GM19240 (cell line): ENCODE measurements at regions not wholly inside any gene's neighbourhood (a gene's known extent, or its start where the extent isn't known, plus 50 kb on each side); places are given as distances from the start of the nearest gene placed in this dataset.
"Not testable (repeated sequence)": the region's sequence is repeated elsewhere in the genome, so short reads cannot be mapped to it uniquely, and the experiment has no call there.

Experiments used
- DNase-seq: peaks from one replicate; pipeline ENCODE4 v3.0.0; 2011; ENCODE audit warnings: low spot score; ENCODE audit not compliant: insufficient read length

DNA sequence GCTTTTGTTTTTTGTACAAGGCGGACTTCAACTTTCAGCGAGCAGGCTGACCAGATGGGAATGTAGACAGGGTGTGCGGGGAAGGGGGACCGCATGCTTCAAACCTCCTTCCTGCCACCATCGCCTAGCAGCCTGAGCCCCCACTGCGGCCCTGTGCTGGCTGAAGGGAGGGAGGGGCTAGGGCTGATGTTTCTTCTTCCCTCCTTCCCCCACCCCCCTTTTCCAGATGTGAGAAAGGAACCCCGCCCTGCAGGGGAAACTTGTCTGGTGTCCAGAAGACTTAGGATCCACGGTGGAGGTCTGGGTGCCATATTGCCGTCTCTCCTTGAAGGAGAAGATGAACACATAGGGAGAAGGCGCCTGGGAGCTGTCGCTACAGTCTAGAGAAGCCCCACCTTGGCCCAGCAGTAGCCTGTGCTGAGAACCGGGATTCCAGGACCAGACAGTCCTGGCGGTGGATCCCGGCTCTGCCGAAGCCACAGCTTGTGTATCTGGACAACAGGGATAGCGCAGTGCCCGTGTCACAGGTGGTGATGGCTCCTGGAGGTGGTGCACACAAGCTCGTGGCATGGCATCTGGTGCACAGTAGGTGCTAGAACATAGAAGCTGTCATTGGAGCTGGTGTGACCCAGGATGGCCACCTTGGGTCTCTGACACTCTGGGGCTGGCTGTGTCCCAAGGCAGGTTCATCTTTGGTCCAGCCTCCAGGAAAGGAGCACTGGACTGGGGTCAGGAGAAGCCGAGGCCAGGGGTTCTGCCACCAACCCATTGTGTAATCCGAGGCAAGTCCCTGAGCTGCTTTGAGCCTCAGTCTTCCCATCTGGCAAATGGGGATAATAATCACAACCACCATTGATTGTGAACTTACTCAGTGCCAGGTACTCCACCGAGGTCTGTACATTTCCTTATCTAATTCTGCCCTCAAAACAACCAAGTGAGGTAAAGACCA lies 205.6 kb downstream of the C9orf50 start:
- DNase-seq: no peak

DNA sequence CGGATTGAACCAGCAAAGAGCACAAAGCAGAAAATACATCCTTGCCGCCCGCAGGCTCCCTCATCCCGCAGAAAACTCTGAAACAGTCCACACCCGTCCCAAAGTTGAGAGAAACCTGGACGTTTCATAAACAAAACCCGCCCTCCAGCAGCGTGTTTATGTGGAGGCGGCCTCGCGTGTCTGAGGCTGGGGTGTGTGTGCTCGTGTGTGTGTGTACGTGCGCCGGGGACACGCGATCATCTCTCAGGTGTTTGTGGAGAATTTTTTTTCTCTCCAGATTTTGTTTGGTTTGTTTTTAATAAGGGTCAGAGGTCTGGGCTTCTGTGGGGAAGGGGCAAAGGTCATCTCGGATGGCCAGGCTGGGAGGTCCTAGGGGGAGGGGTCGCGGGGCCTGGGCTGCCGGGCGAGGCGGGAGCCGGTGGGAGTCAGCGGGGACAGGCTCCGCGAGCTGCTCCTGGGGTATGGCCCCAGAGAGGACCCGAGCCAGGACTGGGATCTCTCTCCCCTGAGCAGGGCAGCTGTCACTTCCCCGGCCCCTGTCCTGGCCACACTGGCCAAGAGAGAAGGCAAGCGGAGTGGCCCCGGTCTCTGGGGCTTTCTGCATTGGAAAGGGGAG lies 206.4 kb downstream of the C9orf50 start:
- no peak for DNase-seq

DNA sequence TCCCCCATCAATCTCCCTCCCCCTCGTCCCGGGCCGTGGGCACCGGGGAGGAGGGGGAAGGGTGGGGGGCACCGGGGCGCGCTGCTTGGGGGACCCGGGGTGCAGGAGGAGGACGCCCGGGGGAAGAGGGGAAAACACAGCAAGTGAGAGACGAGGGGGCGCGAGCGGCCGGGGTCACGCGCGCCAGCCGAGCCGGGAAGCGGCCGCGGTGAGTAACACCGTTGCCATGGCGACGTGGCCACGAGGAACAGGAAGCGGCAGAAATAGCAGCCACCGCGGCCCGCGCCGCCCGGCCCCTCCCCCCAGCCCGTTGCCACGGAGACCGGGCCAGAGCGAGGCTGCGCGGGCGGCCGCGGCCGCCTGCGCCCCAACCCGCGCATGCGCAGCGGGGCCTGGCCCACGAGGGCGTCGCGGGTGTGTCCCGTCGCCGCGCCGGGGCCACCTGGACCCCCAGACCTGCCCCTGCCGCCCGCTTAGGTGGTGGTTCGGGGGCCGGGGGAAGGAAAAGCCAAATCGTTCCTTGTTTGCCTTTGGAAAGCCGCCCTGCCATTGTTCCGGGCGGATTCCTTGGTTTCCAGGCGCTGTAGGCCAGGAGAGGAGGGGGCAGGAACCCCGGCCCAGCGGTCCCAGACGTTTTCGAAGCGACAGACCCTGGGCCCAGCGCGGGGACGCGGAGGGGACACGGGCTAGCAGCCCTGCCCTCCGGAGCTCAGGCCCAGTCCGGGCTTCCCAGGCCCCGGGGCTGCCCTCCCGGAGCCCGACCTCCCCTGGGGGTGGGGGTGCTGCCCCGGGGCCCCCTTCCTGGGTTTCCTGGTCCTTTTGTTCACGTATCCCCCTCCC lies 207.1 kb downstream of the C9orf50 start:
- DNase-seq: peak; percentile 96

DNA sequence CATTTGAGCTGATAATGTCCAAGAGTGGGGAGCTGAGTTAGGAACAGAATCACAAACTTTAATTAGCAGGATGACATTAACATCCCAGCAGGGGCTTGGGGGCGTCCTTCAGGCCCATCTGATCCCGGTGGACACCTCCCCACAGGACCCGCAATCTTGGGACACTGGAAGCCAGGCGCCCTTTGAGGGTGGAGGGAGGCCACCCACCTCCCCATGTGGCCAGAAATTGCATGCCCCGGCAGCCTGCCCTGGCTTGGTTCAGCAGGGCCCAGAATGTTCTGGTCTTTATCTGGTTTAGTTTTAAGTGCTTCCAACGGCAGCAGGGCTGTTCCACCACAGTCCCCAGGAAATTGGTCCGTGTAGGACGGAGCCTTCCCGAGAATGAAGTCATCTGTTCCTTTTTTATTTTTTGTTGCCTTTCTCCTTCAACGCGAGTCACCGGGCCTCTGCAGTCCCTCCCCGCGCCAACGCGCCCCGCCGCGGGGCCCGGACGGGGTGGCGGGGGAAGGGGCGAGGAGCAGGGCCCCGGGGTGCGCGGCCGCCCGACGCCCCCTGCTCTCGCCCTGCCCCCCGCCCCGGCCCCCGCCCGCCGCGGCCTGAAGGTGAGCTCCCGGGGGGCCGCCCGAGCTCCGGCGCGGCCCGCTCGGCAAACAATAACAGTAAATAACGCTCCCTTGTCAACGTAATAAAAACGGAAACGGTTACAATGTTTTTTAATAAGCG lies 207.9 kb downstream of the C9orf50 start:
- no peak for DNase-seq

DNA sequence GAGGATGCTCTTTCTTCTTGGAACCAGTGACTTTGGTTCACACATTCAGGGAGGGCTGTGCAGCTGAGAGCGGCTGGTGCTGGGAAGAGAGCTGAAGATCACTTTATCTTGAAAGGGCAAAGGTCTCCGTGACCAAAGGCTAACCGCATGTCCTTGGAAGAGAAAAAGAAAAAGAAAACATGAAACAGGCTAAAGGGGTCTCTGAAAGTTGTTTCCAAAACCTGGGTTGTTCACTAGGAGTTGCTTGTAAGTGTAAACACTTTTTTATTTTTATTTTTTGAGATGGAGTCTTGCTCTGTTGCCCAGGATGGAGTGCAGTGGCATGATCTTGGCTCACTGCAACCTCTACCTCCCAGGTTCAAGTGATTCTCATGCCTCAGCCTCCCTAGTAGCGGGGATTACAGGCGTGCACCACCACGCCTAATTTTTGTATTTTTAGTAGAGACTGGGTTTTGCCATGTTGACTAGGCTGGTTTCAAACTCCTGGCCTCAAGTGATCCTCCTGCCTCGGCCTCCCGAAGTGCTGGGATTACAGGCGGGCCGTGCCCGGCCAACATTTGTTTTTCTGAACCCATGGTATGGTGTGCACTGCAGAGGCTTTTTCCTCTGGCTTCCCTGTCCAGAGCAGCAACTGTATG lies 208.6 kb downstream of the C9orf50 start:
- not testable (repeated sequence) for DNase-seq

DNA sequence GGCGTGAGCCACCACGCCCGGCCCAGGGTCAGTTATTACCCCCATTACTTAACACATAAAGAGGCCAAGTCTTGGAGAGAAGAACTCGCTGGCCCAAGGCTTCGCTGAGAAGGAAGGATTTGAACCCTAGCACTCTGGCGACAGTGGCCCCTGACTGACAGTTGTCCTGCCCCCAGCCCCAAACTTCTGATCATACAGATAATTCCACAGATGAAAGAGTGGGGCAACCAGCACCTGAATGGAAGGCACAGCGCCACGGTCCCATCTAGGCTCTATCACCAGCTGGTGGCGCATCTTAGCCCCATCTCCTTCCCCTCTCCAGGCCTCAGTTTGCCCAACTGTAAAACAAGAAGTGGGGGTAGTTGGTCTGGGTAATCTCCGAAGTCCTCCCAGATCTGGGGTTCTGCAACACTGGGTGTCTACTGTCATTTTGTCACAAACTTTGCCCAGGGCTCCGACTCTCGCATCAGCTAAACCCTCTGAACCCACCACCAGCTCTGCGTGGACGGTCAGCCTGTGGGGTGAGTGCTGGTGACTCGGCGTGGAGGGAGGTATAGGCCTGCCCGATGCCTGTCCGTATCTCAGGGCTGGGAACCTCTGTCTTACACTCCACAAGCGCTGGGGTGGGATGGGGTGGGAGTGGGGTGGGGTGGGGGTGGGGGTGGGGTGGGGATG lies 209.3 kb downstream of the C9orf50 start:
- DNase-seq: no peak

DNA sequence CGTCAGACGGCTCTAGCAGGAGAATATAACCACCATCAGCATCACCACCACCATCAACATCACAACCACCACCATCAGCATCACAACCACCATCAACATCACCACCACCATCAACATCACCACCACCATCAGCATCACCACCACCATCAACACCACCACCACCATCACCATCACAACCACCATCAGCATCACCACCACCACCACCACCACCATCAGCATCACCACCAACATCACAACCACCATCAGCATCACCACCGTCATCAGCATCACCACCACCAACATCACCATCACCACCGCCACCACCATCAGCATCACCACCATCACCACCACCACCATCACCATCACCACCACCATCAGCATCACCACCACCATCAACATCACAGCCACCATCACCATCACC lies 210.7 kb downstream of the C9orf50 start:
- DNase-seq: no peak

DNA sequence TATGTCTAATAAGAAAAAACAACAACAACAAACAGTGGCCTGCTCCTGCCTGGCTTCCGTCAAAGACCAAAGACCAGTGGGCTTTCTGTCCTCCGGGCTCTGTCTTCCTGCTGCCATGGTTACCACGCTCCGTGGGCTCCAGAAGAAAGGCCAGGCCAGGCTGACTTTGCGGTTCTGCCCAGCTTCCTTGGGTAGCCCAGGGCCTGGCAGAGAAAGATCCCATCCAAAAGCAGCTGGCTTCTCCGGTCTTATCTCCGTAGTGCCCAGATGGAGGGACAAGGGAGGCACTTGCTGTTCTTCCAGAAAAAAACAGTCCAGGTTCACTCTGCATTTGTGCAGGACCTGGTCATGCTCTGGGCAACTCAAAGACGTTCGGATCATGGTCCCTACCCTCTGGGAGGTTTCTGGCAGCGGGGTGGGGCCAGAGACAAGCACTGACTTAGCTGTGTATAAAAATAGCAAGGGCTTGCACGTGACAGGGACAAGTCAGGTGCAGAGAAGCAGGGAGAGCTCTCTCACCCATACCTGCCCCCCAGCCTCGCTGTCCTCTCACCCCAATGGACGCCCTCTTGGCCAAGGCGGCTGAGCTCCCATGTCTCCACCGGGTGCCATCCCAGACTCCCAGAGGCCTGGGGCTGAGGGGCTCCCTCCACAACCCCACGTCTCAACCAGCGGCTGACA lies 212.2 kb downstream of the C9orf50 start:
- DNase-seq: no peak

DNA sequence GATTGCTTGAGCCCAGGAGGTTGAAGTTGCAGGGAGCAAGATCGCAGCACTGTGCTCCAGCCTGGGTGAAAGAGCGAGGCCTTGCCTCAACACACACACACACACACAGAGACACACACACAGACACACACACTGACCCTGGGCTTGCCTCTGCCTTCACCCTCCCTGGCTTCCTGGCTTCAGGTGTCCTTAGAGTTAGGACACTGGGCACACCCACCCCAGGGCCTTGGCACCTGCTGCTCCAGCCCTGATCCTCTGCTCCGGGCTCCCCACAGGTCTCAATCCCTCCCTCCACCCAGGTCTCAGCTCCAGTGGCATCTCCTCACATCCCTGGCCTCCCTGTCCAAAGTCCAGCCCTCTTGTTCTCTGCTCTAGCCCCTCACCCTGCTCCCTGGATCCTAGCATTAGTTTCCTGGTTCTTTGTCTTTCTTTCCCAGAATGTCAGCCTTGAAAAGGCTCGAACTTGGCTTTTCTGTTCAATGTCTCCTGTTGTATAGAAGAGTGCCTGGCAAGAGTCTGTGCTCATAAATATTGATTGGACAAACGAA lies 212.9 kb downstream of the C9orf50 start:
- no peak for DNase-seq

DNA sequence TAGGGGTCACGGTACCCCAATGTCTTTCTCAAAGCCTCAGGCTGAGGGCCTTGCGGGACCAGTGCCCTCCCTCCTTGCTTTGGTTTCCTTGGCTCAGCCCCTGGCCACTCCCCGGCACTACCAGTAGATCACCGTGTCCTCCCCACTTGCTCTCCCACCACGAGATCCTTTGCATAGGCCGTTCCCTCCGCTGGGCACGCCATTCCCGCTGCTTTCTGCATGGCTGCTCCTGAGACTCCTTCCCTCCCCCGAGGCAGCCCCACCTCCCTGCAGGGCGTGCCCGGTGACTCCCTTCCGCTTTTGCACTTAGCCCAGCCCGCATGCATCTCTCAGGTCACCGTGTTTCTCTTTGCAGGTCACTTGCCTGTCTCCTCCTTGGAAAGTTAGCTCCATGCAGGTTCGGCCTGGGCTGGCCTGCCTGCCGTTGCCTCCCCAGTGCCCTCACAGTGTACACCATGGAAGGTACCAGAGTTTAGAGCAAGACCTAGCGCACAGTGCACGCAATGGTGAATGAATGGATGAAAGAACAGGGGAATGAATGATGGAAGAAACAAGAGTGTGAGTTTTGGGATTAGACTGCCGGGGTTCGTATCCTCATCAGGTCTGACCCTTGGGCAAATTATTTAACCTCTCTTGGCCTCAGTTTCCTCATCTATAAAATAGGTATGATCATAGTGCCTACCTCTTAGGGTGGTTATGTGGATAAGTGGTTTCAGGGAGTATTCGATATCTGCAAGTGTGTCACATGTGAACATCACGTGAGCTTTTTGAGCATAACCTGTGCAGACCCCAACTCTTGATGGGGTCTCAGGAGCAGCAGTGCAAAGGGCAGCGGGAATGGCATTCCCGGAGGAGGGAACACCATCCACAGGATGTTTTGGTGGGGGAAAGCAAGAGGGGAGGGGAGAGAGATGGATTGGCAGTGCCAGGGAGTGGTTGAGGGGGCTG lies 214.3 kb downstream of the C9orf50 start:
- DNase-seq: no peak

DNA sequence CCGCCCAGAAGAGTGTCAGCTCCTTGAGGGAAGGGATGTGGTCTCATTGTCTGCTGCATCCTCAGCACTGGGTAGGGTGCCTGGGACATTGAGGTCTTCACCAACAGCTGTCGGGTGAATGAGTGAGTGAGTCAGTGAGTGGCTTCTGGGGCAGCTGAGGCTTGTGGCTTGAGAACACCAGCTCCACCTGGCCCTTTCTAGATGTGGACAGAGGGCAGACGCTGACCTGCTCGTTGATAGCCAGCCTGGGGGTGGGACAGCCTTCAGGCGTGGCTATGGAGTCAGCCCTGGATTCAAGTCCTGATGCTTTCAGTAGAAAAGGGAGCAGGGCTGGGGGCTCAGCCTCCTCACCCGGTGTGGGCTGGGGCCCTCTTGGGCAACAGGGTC lies 215.1 kb downstream of the C9orf50 start:
- DNase-seq: no peak

DNA sequence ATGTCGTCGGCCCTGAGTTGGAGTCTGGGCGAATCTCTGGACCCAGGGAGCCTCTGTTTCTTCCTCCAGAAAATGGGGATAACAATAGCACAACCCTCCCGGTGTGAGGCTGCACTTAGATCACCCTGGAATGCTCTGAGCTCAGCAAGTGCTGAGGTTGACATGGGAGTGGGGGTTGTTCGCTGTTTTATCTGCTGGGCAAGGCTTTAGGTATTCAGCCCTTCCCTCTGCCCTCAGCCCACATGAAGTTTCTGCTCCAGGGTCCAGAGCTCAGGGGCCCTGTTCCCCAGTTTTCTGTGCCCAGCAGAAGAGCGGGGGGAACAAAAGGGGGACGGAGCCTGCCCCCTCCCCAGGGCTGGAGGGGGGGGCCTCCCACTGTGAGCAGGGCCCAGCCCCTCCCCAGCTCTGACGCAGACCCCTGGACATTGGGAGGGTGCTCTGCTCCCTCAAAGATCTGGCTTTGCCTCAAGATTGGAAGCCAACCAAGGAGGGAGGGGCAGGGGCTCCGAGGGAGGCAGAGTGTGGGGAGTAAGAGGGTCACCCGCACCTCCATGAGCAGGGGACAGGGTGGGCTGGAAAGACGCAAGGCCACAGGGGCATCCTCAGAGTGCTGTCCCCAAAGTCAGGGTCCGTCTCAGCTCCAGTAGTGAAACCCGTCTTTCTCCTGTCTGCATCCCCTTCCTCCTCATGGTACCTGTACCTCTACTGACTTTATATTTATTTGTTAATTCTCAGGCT lies 215.6 kb downstream of the C9orf50 start:
- no peak for DNase-seq

DNA sequence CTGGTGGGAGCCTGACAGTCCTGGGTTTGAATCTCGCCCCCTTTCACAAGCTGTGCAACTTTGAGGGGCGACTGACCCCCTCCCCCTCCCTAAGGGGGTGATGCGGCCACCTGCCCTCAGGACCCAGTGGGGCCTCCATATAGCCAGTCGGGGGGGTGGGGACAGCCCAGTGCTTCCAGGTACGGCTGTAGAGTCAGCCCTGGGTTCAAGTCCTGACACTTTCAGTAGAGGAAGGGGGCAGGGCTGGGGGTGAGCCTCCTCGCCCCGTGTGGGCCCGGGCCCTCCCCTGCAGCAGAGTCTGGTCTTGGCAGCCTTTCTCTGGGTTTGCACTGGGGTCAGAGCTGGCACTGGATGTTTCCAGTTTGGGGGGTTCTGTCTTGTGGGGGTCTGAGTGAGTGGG lies 216.3 kb downstream of the C9orf50 start:
- DNase-seq: no peak

DNA sequence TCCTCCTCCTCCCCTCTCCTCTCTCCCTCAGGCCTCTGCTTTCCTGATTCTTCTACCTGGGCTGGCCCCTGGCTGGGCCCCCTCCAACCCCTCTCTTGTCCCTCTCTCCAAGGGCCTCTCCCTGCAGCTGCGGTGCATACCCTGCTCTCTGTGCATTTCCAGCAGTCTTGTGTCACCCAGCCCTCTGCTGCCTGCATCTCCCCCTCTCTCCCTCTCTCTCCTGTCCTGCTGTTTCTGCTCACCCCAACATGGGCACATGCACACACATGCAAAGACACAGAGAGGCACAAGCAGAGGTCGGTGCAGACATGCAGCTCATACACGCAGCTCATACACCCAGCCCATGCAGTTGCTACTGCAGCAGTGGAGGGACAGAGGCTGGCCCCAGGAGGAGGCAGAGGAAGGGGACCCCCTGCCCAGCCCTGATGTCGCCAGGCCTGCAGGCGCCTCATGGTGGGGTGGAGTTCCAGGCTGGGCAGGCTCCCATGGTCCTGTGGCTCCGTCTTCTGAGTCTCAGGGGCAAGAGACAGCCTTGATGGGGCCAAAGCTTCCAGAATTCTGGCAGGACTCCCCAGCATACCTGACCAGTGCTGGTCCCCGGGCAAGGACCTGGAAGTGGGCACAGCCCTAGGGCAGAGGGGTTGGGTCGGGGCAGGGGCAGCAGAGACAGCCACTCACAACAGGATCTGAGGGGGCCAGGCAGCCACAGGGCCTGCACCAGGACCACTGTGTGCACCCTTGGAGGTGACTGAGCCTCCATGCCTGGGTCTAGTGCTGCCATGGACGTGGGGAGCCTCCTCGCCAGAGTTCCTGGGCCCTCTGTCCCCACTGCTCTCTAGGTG lies 216.9 kb downstream of the C9orf50 start:
- DNase-seq: no peak

DNA sequence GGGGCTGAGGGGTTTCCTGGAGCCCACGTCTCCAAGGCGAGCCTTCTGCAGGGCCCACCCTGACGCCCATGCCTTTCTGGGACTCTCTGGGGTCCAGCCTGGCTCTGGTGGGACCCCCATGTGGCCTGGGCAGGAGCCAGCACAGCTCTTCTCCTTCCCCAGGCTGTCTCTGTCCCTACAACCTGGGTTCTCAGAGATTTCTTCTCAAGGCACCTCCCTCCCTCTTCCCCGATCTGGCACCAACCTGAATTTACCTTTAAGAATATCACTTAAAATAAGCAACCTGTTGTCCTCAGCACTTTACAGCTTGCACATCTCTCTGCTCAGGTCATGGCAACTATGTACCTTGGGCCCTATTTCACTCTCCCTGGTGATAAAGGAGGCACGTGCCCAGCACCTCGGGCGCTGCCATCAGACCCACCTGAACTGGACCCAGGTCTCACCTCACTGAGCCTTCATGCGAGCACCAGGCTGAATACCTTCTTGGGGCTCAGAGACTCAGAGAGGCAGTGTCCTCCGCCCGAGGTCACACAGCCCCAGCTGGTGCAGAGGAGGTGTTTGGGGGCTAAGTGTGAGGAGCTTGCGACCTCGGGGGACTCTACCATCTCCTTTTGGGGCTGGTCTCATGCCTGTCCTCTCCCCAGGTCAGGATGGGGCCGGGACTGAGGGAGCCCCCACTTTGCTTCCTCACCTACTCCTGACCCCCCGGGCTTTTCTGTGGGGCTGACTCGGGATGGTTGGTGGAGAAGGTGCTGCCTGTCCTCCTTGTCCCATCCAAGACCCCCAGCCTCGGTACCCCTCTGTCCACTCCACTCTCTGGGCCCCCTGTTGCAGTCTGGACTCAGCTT lies 217.7 kb downstream of the C9orf50 start:
- DNase-seq: no peak

DNA sequence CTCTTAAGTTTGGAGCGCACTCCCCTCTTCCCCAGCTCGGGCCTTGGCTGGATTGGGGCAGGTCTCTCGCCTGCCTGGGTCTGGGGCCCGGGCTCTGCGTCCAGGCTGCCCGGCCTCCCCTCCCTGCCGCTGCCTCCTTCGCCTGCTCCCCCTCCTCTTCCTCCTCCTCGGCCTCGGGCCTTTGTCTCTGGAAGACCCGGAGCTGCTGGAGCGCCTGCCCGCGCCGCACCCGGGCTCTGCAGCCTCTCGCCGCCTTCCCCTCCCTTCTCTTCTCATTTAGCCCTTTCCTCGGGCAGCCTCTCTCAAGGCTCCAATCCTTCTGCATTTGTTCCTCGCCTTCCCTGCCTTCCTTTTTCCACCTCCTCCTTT lies 218.5 kb downstream of the C9orf50 start:
- DNase-seq: no peak
